NCI-H2081 (cell line): ENCODE measurements at regions not wholly inside any gene's neighbourhood (a gene's known extent, or its start where the extent isn't known, plus 50 kb on each side); places are given as distances from the start of the nearest gene placed in this dataset.
"Not testable (repeated sequence)": the region's sequence is repeated elsewhere in the genome, so short reads cannot be mapped to it uniquely, and the experiment has no call there.

Experiments
- DNase-seq, 2 experiments: peaks; one replicate each; lab custom pipeline; 2025; lab: John Stamatoyannopoulos, UW

- no peak for DNase-seq
Observed at GRCh38 chr16:60392380-60392779, 1643.9 kb downstream of the CDH8 start.

- no peak for DNase-seq
Observed at GRCh38 chr16:60371591-60371990, 1637.5 kb upstream of the GOT2 start.

GRCh38 chr16:60367739-60368138, 1633.6 kb upstream of the GOT2 start:
- DNase-seq, result no peak

- DNase-seq, result peak in 1 of 2 experiments; percentile 28
Observed at GRCh38 chr16:60363566-60363965, 1629.5 kb upstream of the GOT2 start.

GRCh38 chr16:60359866-60360265, 1625.8 kb upstream of the GOT2 start:
- DNase-seq, result not testable (repeated sequence)

- DNase-seq, result not testable (repeated sequence)
Observed at GRCh38 chr16:60359412-60359811, 1625.3 kb upstream of the GOT2 start.

- not testable (repeated sequence) for DNase-seq
Observed at GRCh38 chr16:60357876-60358522, 1623.9 kb upstream of the GOT2 start.

GRCh38 chr16:60346256-60346655, 1612.1 kb upstream of the GOT2 start:
- DNase-seq, result no peak

- no peak for DNase-seq
Observed at GRCh38 chr16:60337671-60338070, 1603.6 kb upstream of the GOT2 start.

- DNase-seq, result no peak
Observed at GRCh38 chr16:60331168-60331567, 1597.1 kb upstream of the GOT2 start.

GRCh38 chr16:60329108-60329507, 1595.0 kb upstream of the GOT2 start:
- no peak for DNase-seq

GRCh38 chr16:60328152-60328551, 1594.0 kb upstream of the GOT2 start:
- no peak for DNase-seq

GRCh38 chr16:60318486-60318885, 1584.4 kb upstream of the GOT2 start:
- DNase-seq, result no peak

- DNase-seq, result no peak
Observed at GRCh38 chr16:60310846-60311445, 1576.8 kb upstream of the GOT2 start.

GRCh38 chr16:60304720-60305119, 1570.6 kb upstream of the GOT2 start:
- DNase-seq, result no peak

GRCh38 chr16:60304066-60304465, 1570.0 kb upstream of the GOT2 start:
- no peak for DNase-seq

- DNase-seq, result no peak
Observed at GRCh38 chr16:60302676-60303075, 1568.6 kb upstream of the GOT2 start.

- no peak for DNase-seq
Observed at GRCh38 chr16:60302261-60302660, 1568.1 kb upstream of the GOT2 start.

- no peak for DNase-seq
Observed at GRCh38 chr16:60299241-60299776, 1565.2 kb upstream of the GOT2 start.

- DNase-seq, result no peak
Observed at GRCh38 chr16:60295451-60295850, 1561.3 kb upstream of the GOT2 start.

GRCh38 chr16:60285794-60286193, 1551.7 kb upstream of the GOT2 start:
- DNase-seq, result no peak

- no peak for DNase-seq
Observed at GRCh38 chr16:60279061-60279665, 1545.0 kb upstream of the GOT2 start.

GRCh38 chr16:60274431-60275019, 1540.4 kb upstream of the GOT2 start:
- no peak for DNase-seq
